ENCODE measurements at regions not wholly inside any gene's neighbourhood (a gene's known extent, or its start where the extent isn't known, plus 50 kb on each side); places are given as distances from the start of the nearest gene placed in this dataset.
A peak's percentile ranks its signal among the peaks of the same experiment; 100 is the strongest.

DNA sequence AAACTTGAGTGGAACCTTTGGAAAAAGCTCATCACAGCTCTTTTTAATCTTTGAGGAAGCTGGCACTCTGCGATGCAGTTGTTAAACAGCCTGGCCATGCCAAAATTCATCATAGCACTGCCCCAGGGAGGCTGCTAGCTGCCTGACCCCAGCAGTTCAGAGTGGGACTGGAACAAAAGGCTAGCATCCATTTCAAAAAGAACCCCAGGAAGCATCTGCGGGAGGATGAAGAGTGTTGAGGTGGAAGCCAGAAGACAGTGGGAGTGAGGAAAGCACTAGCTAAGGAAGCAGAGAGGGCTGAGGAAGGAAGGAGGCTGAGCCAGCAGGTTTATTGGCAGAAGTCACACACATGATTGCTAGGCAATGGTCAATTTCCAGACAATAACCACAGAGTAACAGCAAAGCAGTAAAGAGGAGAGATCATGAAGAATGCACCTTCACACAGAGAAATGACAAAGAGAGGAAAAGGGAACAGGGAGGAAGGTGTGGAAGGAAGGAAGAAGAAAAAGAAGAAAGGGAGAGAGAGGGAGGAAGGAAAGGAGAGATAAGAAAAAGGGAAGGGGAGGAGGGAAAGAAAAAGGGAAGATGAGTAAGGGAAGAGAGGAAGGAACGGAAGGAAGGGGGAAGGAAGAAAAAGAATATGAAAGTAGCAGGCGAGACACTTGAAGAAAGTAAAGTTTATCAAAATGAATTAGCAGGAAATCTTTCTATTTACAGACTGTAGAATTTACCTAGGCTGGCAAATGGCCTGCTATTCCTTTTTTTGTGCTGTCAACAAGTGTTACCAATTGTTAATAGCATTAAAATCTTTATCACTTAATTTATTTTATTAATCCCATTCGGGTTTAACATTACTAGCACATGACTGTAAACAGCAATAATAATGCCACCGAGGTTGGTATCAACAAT, 270.0 kb upstream of the PSMD7 start (continued):
- TF ChIP-seq CHD7 (IDR thresholded peaks at IDR 0.05; ENCODE audit: insufficient replicate concordance, low read length): no peak
- TF ChIP-seq, protein P1, sequence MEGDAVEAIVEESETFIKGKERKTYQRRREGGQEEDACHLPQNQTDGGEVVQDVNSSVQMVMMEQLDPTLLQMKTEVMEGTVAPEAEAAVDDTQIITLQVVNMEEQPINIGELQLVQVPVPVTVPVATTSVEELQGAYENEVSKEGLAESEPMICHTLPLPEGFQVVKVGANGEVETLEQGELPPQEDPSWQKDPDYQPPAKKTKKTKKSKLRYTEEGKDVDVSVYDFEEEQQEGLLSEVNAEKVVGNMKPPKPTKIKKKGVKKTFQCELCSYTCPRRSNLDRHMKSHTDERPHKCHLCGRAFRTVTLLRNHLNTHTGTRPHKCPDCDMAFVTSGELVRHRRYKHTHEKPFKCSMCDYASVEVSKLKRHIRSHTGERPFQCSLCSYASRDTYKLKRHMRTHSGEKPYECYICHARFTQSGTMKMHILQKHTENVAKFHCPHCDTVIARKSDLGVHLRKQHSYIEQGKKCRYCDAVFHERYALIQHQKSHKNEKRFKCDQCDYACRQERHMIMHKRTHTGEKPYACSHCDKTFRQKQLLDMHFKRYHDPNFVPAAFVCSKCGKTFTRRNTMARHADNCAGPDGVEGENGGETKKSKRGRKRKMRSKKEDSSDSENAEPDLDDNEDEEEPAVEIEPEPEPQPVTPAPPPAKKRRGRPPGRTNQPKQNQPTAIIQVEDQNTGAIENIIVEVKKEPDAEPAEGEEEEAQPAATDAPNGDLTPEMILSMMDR (IDR thresholded peaks at IDR 0.05; ENCODE audit: control extremely low read depth in 1 of 3, insufficient read depth in 1 of 3, low read depth in 1 of 3, low read length in 3 of 3): no peak
- no peak for TF ChIP-seq TAF7 (optimal IDR thresholded peaks at IDR 0.05; ENCODE audit: borderline replicate concordance, low read depth, low read length)
- peak; percentile 42 to 96; a peak in 2 of 4 replicates for TF ChIP-seq HDAC2 (IDR thresholded peaks at IDR 0.05; ENCODE audit: borderline replicate concordance in 1 of 2, low read depth in 2 of 2, low read length in 2 of 2)
- no peak for TF ChIP-seq CHD2 (IDR thresholded peaks at IDR 0.05; ENCODE audit: low read length)
- 0 out of 2 replicates have a peak, but pooled peaks have one; percentile 40 for TF ChIP-seq POU5F1 (IDR thresholded peaks at IDR 0.05; ENCODE audit: low read depth, low read length)

Data from H1 (cell line).